NCI-H1930 (cell line): ENCODE measurements at regions not wholly inside any gene's neighbourhood (a gene's known extent, or its start where the extent isn't known, plus 50 kb on each side); places are given as distances from the start of the nearest gene placed in this dataset.

Experiments used
- DNase-seq, 2 experiments: peaks; one replicate each; lab custom pipeline; 2025; lab: John Stamatoyannopoulos, UW

- no peak for DNase-seq
Measured at GRCh38 chr6:170031684-170032121, 259.2 kb downstream of the DLL1 start.

GRCh38 chr6:170030821-170031471 is 259.9 kb downstream of the DLL1 start:
- DNase-seq = no peak

- DNase-seq = no peak
Measured at GRCh38 chr6:170030284-170030815, 260.5 kb downstream of the DLL1 start.

GRCh38 chr6:170029416-170030283 is 261.2 kb downstream of the DLL1 start:
- no peak for DNase-seq

- no peak for DNase-seq
Measured at GRCh38 chr6:170028629-170029345, 262.1 kb downstream of the DLL1 start.

GRCh38 chr6:170027647-170028043 is 263.2 kb downstream of the DLL1 start:
- DNase-seq = no peak

GRCh38 chr6:170026751-170027646 is 263.9 kb downstream of the DLL1 start:
- DNase-seq = no peak

- no peak for DNase-seq
Measured at GRCh38 chr6:170025935-170026750, 264.7 kb downstream of the DLL1 start.

GRCh38 chr6:170025341-170025911 is 265.5 kb downstream of the DLL1 start:
- DNase-seq = no peak

GRCh38 chr6:170024940-170025339 is 265.9 kb downstream of the DLL1 start:
- no peak for DNase-seq

- DNase-seq = no peak
Measured at GRCh38 chr6:170023620-170024521, 267.0 kb downstream of the DLL1 start.

- DNase-seq = no peak
Measured at GRCh38 chr6:170022827-170023619, 267.9 kb downstream of the DLL1 start.

- no peak for DNase-seq
Measured at GRCh38 chr6:170022291-170022722, 268.6 kb downstream of the DLL1 start.

- DNase-seq = no peak
Measured at GRCh38 chr6:170021579-170021978, 269.3 kb downstream of the DLL1 start.

- no peak for DNase-seq
Measured at GRCh38 chr6:170019818-170020583, 268.6 kb downstream of the ERMARD start.

- DNase-seq = no peak
Measured at GRCh38 chr6:170018936-170019817, 267.8 kb downstream of the ERMARD start.
